ENCODE measurements at regions not wholly inside any gene's neighbourhood (a gene's known extent, or its start where the extent isn't known, plus 50 kb on each side); places are given as distances from the start of the nearest gene placed in this dataset.

DNA sequence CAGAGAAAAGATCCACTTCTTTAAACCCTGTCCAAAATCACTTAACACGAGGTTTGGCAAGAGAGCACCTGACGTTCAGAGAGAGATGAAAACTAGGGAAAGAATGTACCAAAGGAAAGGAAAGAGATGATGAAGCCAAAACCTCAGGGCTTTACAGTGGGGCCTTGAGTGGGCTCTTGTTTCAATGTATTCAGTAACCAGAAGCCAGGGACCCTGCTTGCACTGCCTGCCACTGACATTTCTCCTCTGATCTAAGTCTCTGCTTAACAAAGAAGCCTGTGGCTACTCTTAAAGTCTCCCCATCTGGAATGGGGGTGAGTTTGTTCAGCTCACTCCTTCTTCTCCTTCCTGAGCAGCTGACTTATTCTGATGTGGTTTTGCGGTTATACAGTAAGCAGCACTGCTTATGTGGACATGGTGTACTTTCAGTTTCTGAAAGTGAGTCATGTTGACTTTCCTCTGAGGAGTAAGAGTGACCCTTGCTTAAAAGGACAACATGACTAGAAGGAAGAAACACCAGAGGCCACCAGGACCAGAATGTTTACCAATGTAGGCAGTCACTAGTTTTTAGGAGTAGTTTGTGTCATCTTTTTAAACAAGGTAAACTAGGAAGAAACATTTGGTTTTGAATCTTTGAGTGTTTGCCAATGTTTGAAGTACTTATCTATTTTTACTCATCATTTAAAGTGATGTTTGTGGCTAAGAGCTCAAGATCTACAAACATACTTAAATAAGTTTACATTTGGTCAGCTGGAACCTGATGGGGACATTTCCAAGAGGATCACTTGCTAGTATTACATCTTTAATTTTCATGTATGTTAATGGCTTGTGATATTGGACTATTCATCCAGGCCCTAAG is 87.4 kb downstream of the FASLG start:
- intact Hi-C loops (cut with micrococcal nuclease), result loop anchor here (2.0 to 10.0 kb wide), 10 partner anchors 74 to 1998 kb away; partner anchors contain the start of genes GAS5, KLHL20, PRDX6 and ZBTB37
- in situ Hi-C loops (cut with MboI; ENCODE audit: low sequenced_read_pairs), result loop anchor here (5.0 to 25.0 kb wide), 6 partner anchors 451 to 1991 kb away; partner anchors contain the start of genes CENPL and DARS2
- ChIA-PET POLR2A (ENCODE audit: unreplicated experiment) (no interaction called here), CTCF (interaction anchor here (0.9 to 2.0 kb wide), 2 partner anchors 80 to 459 kb away, joined by 4 to 8 read pairs; no protein-coding TSS in a partner anchor)
- no peak overlapping the region for H3K14ac ChIP-seq (replicated peaks; ENCODE audit: low read depth, low read length)
- no peaks in the 10 kb centered on the region for H3K9me3 ChIP-seq (ENCODE audit: control insufficient read depth, insufficient read depth, low read length)
- no peaks in the 10 kb centered on the region for H4K20me1 ChIP-seq (ENCODE audit: insufficient read depth, low read length)
- H3K27ac ChIP-seq (ENCODE audit: insufficient read depth, low read length), result peak overlapping the region; percentile 68; the same call in 1 of the 2 replicates
- H2BK120ac ChIP-seq (ENCODE audit: low read depth, low read length), result peak overlapping the region; percentile 54
- peak overlapping the region; percentile 0; the same call in 1 of the 2 replicates for H2AK5ac ChIP-seq (ENCODE audit: low read depth, low read length)
- H4K5ac ChIP-seq (ENCODE audit: low read depth, low read length), result no peak overlapping the region
- H3K79me1 ChIP-seq (ENCODE audit: low read depth in 1 of 2, low read length in 2 of 2), result no peaks in the 10 kb centered on the region
- H2AFZ ChIP-seq (replicated peaks; ENCODE audit: low read length, poor library complexity), result no peak overlapping the region
- no TSS peak for BruUV-seq (replicated peaks)
- peak overlapping the region; percentile 70; the same call in 1 of the 2 replicates for H3K4ac ChIP-seq (ENCODE audit: low read depth, low read length)
- ATAC-seq (ENCODE audit: low read depth) (peak; percentile 91), DNase-seq (peak; percentile 99)
- H2BK20ac ChIP-seq (ENCODE audit: low read depth, low read length), result peak overlapping the region; percentile 47; the same call in 1 of the 2 replicates
- dilution Hi-C loops (cut with HindIII; ENCODE audit: low sequenced_read_pairs, unreplicated experiment), result no loop called here
- no peak overlapping the region for H3K23ac ChIP-seq (ENCODE audit: low read depth, low read length)
- peaks cover 1% of the 10 kb centered on the region; the same call in 1 of the 2 replicates for H3K27me3 ChIP-seq (ENCODE audit: control insufficient read depth, insufficient read depth, low read length)
- H2AK9ac ChIP-seq (replicated peaks; ENCODE audit: low read depth, low read length, poor library complexity), result no peak overlapping the region
- H3K9me1 ChIP-seq (ENCODE audit: insufficient read depth, low read length), result no peaks in the 10 kb centered on the region
- H3K4me2 ChIP-seq (ENCODE audit: low read depth, low read length), result peak overlapping the region; percentile 60
- WGBS, 2 experiments (ENCODE audit: extremely low coverage in 2 of 2, insufficient read length in 1 of 2), result no CpG with 5 or more reads among the region's 3 CpGs
- no peak overlapping the region; the same call in 1 of the 2 replicates for H4K91ac ChIP-seq (ENCODE audit: insufficient read depth, low read depth, low read length)
- no peak overlapping the region for H3K4me3 ChIP-seq (ENCODE audit: insufficient read depth, low read depth, low read length)
- H3K9ac ChIP-seq (ENCODE audit: low read depth, low read length), result no peak overlapping the region
- peak overlapping the region; percentile 43; the same call in 1 of the 2 replicates for H3K18ac ChIP-seq (ENCODE audit: low read depth, low read length)
- peak overlapping the region in 1 of 2 experiments; percentile 55; a peak in 2 of 4 replicates for H4K8ac ChIP-seq (ENCODE audit: low read depth in 2 of 2, low read length in 2 of 2)
- no peak overlapping the region for H2BK15ac ChIP-seq (ENCODE audit: low read depth, low read length)
- peaks cover 7% of the 10 kb centered on the region for H3K4me1 ChIP-seq (ENCODE audit: control insufficient read depth, insufficient read depth, low read length)
- no peak overlapping the region; the same call in 1 of the 2 replicates for H3K56ac ChIP-seq (ENCODE audit: extremely low read depth, insufficient read depth, low read length)
- peak overlapping the region; percentile 31 for H2BK5ac ChIP-seq (ENCODE audit: low read depth, low read length, poor library complexity, severe bottlenecking)
- H3K36me3 ChIP-seq (ENCODE audit: control insufficient read depth, insufficient read depth, low read length), result no peaks in the 10 kb centered on the region
- peak; percentile 30; the same call in 1 of the 2 replicates for TF ChIP-seq SMC3 (IDR thresholded peaks at IDR 0.05; ENCODE audit: low read depth, low read length)
- no peak for TF ChIP-seq RFX5 (IDR thresholded peaks at IDR 0.05; ENCODE audit: low read depth, low read length)
- TF ChIP-seq, protein P1, sequence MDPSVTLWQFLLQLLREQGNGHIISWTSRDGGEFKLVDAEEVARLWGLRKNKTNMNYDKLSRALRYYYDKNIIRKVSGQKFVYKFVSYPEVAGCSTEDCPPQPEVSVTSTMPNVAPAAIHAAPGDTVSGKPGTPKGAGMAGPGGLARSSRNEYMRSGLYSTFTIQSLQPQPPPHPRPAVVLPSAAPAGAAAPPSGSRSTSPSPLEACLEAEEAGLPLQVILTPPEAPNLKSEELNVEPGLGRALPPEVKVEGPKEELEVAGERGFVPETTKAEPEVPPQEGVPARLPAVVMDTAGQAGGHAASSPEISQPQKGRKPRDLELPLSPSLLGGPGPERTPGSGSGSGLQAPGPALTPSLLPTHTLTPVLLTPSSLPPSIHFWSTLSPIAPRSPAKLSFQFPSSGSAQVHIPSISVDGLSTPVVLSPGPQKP (IDR thresholded peaks at IDR 0.05; ENCODE audit: borderline replicate concordance, low read depth, low read length), result no peak
- TF ChIP-seq CHD1 (IDR thresholded peaks at IDR 0.05; ENCODE audit: low read depth, low read length), result no peak
- TF ChIP-seq MAFK (IDR thresholded peaks at IDR 0.05; ENCODE audit: low read depth, low read length), result peak; percentile 21; the same call in 1 of the 2 replicates
- TF ChIP-seq FOS (IDR thresholded peaks at IDR 0.05; ENCODE audit: low read depth, low read length), result peak; percentile 93
- TF ChIP-seq MAZ (IDR thresholded peaks at IDR 0.05; ENCODE audit: borderline replicate concordance, low read depth, low read length), result peak; percentile 65; the same call in 1 of the 2 replicates
- no peak; the same call in 1 of the 2 replicates for TF ChIP-seq NFE2L2 (IDR thresholded peaks at IDR 0.05; ENCODE audit: low read depth, low read length)
- TF ChIP-seq, protein P2, sequence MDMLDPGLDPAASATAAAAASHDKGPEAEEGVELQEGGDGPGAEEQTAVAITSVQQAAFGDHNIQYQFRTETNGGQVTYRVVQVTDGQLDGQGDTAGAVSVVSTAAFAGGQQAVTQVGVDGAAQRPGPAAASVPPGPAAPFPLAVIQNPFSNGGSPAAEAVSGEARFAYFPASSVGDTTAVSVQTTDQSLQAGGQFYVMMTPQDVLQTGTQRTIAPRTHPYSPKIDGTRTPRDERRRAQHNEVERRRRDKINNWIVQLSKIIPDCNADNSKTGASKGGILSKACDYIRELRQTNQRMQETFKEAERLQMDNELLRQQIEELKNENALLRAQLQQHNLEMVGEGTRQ (IDR thresholded peaks at IDR 0.05; ENCODE audit: low read depth, low read length), result peak; percentile 15; the same call in 1 of the 2 replicates
- peak; percentile 91 for TF ChIP-seq BHLHE40 (IDR thresholded peaks at IDR 0.05; ENCODE audit: low read depth, low read length)
- TF ChIP-seq RAD21 (IDR thresholded peaks at IDR 0.05; ENCODE audit: low read length), result peak; percentile 30; the same call in 1 of the 2 replicates
- TF ChIP-seq RCOR1 (IDR thresholded peaks at IDR 0.05; ENCODE audit: insufficient replicate concordance, low read length), result peak; percentile 95
- TF ChIP-seq POLR2A (IDR thresholded peaks at IDR 0.05; ENCODE audit: low read depth, low read length), result no peak
- 0 out of 2 replicates have a peak, but pooled peaks have one; percentile 13 for TF ChIP-seq MXI1 (IDR thresholded peaks at IDR 0.05; ENCODE audit: borderline replicate concordance, low read depth, low read length)

Data from IMR-90 (cell line).